ENCODE measurements at regions not wholly inside any gene's neighbourhood (a gene's known extent, or its start where the extent isn't known, plus 50 kb on each side); places are given as distances from the start of the nearest gene placed in this dataset.

GRCh38 chr18:73458186-73458964, 590.6 kb upstream of the NETO1 start:
- TF ChIP-seq ZFX (IDR thresholded peaks at IDR 0.05) (no peak), CTCF (conservative IDR thresholded peaks at IDR 0.05) (no peak)
- no peak overlapping the region for H3K27ac ChIP-seq

GRCh38 chr18:73456643-73457042, 588.9 kb upstream of the NETO1 start:
- TF ChIP-seq ZFX (IDR thresholded peaks at IDR 0.05) (no peak), CTCF (conservative IDR thresholded peaks at IDR 0.05) (no peak)
- no peak overlapping the region for H3K27ac ChIP-seq

GRCh38 chr18:73452866-73453265, 585.1 kb upstream of the NETO1 start:
- no peak overlapping the region for H3K27ac ChIP-seq
- TF ChIP-seq CTCF (conservative IDR thresholded peaks at IDR 0.05) (no peak), ZFX (IDR thresholded peaks at IDR 0.05) (no peak)

- TF ChIP-seq ZFX (IDR thresholded peaks at IDR 0.05): no peak
- TF ChIP-seq CTCF (conservative IDR thresholded peaks at IDR 0.05): no peak
- no peak overlapping the region for H3K27ac ChIP-seq
Measured at GRCh38 chr18:73446502-73446901, 578.7 kb upstream of the NETO1 start.

DNA sequence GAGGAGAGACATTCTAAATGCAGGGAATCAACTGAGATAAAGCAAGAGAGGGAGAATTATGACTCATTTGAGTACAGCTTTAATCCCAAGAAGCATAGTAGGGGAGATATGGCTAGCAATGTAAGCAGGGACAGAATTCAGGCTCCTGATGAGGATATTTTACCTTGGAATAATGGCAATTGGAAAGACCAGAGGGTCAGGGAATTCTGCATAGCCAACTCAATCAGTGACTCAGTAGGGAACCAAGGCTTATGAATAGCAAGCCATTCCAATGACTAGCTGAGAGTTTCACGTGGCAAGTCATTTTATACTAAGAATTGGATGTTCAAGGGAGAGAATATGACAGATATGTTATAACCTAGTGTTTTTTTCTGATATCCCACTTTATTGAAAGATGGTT, 563.8 kb upstream of the NETO1 start:
- TF ChIP-seq ZFX (IDR thresholded peaks at IDR 0.05): no peak
- no peak for TF ChIP-seq CTCF (conservative IDR thresholded peaks at IDR 0.05)
- no peak overlapping the region for H3K27ac ChIP-seq

GRCh38 chr18:73421010-73421409, 553.2 kb upstream of the NETO1 start:
- TF ChIP-seq CTCF (conservative IDR thresholded peaks at IDR 0.05): no peak
- no peak for TF ChIP-seq ZFX (IDR thresholded peaks at IDR 0.05)
- no peak overlapping the region for H3K27ac ChIP-seq

DNA sequence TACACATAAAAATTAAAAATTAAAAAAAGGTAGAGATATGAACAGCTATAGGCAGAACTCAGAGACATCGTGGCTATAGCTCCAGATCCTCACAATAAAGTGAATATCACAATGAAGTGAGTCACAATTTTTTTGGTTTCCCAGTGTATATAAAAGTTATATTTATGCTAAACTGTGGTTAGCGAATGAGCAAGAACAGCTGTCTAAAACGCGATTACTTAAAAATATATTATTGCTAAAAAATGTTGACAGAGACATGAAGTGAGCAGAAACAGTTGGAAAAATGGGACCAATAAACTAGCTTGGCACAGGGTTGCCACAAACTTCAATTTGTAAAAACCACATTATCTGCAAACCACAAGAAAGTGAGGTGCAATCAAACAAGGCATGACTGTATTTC, 551.7 kb upstream of the NETO1 start:
- no peak overlapping the region for H3K27ac ChIP-seq
- TF ChIP-seq ZFX (IDR thresholded peaks at IDR 0.05) (no peak), CTCF (conservative IDR thresholded peaks at IDR 0.05) (no peak)

Data from C4-2B (cell line).